ENCODE measurements at regions not wholly inside any gene's neighbourhood (a gene's known extent, or its start where the extent isn't known, plus 50 kb on each side); places are given as distances from the start of the nearest gene placed in this dataset.
"Not testable (repeated sequence)": the region's sequence is repeated elsewhere in the genome, so short reads cannot be mapped to it uniquely, and the experiment has no call there.

- H3K9me3 ChIP-seq (ENCODE audit: control insufficient read depth in 1 of 2, low read length in 2 of 2), result no peaks in the 10 kb centered on the region
- intact Hi-C loops (cut with micrococcal nuclease), result no loop called here
- no peaks in the 10 kb centered on the region for H3K27me3 ChIP-seq (ENCODE audit: insufficient read depth, low read length)
- POLR2A ChIA-PET (ENCODE audit: partially characterized antibody), result no interaction called here
- no peak overlapping the region for H3K27ac ChIP-seq (ENCODE audit: low read depth, low read length)
- no peaks in the 10 kb centered on the region for H3K36me3 ChIP-seq (ENCODE audit: insufficient read depth, low read length)
- no peaks in the 10 kb centered on the region for H3K36me3 Mint-ChIP-seq
- no peak overlapping the region for H3K27ac Mint-ChIP-seq
- H3K4me1 ChIP-seq (ENCODE audit: insufficient read depth, low read length), result no peaks in the 10 kb centered on the region
- peaks cover 0 to 12% (median 5%) of the 10 kb centered on the region in 8 donors for H3K9me3 Mint-ChIP-seq
- CTCF ChIA-PET (ENCODE audit: partially characterized antibody), result no interaction called here
- H3K27me3 Mint-ChIP-seq, result peaks cover 0 to 4% of the 10 kb centered on the region in 2 donors
- no peak overlapping the region for H3K4me3 Mint-ChIP-seq
- H3K4me3 ChIP-seq (ENCODE audit: low read length in 2 of 2), result no peak overlapping the region
- no peaks in the 10 kb centered on the region for H3K4me1 Mint-ChIP-seq
- no peak for DNase-seq
These were observed 342.6 kb upstream of the PKN2 start for GRCh38 chr1:88341447-88341846.

- H3K27me3 Mint-ChIP-seq; H3K27me3 ChIP-seq (ENCODE audit: insufficient read depth, low read length); H3K27ac Mint-ChIP-seq; H3K4me1 Mint-ChIP-seq; H3K36me3 ChIP-seq (ENCODE audit: insufficient read depth, low read length); H3K4me3 ChIP-seq (ENCODE audit: low read length in 2 of 2); intact Hi-C loops (cut with micrococcal nuclease); H3K9me3 ChIP-seq (ENCODE audit: control insufficient read depth in 1 of 2, low read length in 2 of 2); H3K4me1 ChIP-seq (ENCODE audit: insufficient read depth, low read length); H3K36me3 Mint-ChIP-seq; POLR2A ChIA-PET (ENCODE audit: partially characterized antibody); H3K27ac ChIP-seq (ENCODE audit: low read depth, low read length); CTCF ChIA-PET (ENCODE audit: partially characterized antibody); H3K4me3 Mint-ChIP-seq: not testable (repeated sequence)
- DNase-seq, result peak in 1 of 5 donors; percentile 37
- H3K9me3 Mint-ChIP-seq, result peaks cover 0 to 12% (median 5%) of the 10 kb centered on the region in 8 donors
These were observed 342.0 kb upstream of the PKN2 start for GRCh38 chr1:88342081-88342480.

GRCh38 chr1:88350648-88351047, 333.4 kb upstream of the PKN2 start:
- no peaks in the 10 kb centered on the region for H3K27me3 Mint-ChIP-seq
- Histone ChIP-seq H3K9me3 (ENCODE audit: control insufficient read depth in 1 of 2, low read length in 2 of 2) (no peaks in the 10 kb centered on the region), H3K36me3 (ENCODE audit: insufficient read depth, low read length) (no peaks in the 10 kb centered on the region), H3K4me3 (ENCODE audit: low read length in 2 of 2) (no peak overlapping the region), H3K27ac (ENCODE audit: low read depth, low read length) (no peak overlapping the region), H3K27me3 (ENCODE audit: insufficient read depth, low read length) (no peaks in the 10 kb centered on the region), H3K4me1 (ENCODE audit: insufficient read depth, low read length) (no peaks in the 10 kb centered on the region)
- no peak overlapping the region for H3K4me3 Mint-ChIP-seq
- CTCF ChIA-PET (ENCODE audit: partially characterized antibody), result no interaction called here
- DNase-seq, result no peak
- intact Hi-C loops (cut with micrococcal nuclease), result no loop called here
- H3K4me1 Mint-ChIP-seq, result no peaks in the 10 kb centered on the region
- POLR2A ChIA-PET (ENCODE audit: partially characterized antibody), result no interaction called here
- H3K9me3 Mint-ChIP-seq, result no peaks in the 10 kb centered on the region
- no peaks in the 10 kb centered on the region for H3K36me3 Mint-ChIP-seq
- H3K27ac Mint-ChIP-seq, result no peak overlapping the region

GRCh38 chr1:88351960-88352359, 332.1 kb upstream of the PKN2 start:
- H3K27me3 Mint-ChIP-seq, result no peaks in the 10 kb centered on the region
- H3K27ac Mint-ChIP-seq, result no peak overlapping the region
- H3K36me3 Mint-ChIP-seq, result no peaks in the 10 kb centered on the region
- no peaks in the 10 kb centered on the region for H3K27me3 ChIP-seq (ENCODE audit: insufficient read depth, low read length)
- H3K27ac ChIP-seq (ENCODE audit: low read depth, low read length), result no peak overlapping the region
- DNase-seq, result no peak
- intact Hi-C loops (cut with micrococcal nuclease), result no loop called here
- H3K4me1 ChIP-seq (ENCODE audit: insufficient read depth, low read length), result no peaks in the 10 kb centered on the region
- CTCF ChIA-PET (ENCODE audit: partially characterized antibody), result no interaction called here
- POLR2A ChIA-PET (ENCODE audit: partially characterized antibody), result no interaction called here
- H3K9me3 ChIP-seq (ENCODE audit: control insufficient read depth in 1 of 2, low read length in 2 of 2), result no peaks in the 10 kb centered on the region
- H3K4me1 Mint-ChIP-seq, result no peaks in the 10 kb centered on the region
- H3K36me3 ChIP-seq (ENCODE audit: insufficient read depth, low read length), result no peaks in the 10 kb centered on the region
- H3K4me3 Mint-ChIP-seq, result peak overlapping the region in 1 of 8 donors; percentile 7
- H3K9me3 Mint-ChIP-seq, result no peaks in the 10 kb centered on the region
- H3K4me3 ChIP-seq (ENCODE audit: low read length in 2 of 2), result no peak overlapping the region

- H3K27me3 ChIP-seq (ENCODE audit: insufficient read depth, low read length), result no peaks in the 10 kb centered on the region
- H3K4me1 ChIP-seq (ENCODE audit: insufficient read depth, low read length), result no peaks in the 10 kb centered on the region
- no peak overlapping the region for H3K4me3 Mint-ChIP-seq
- no peak overlapping the region for H3K27ac ChIP-seq (ENCODE audit: low read depth, low read length)
- no peak for DNase-seq
- ChIA-PET CTCF (ENCODE audit: partially characterized antibody) (no interaction called here), POLR2A (ENCODE audit: partially characterized antibody) (no interaction called here)
- H3K36me3 Mint-ChIP-seq, result no peaks in the 10 kb centered on the region
- H3K9me3 Mint-ChIP-seq, result no peaks in the 10 kb centered on the region
- H3K9me3 ChIP-seq (ENCODE audit: control insufficient read depth in 1 of 2, low read length in 2 of 2), result no peaks in the 10 kb centered on the region
- intact Hi-C loops (cut with micrococcal nuclease), result no loop called here
- no peak overlapping the region for H3K27ac Mint-ChIP-seq
- no peaks in the 10 kb centered on the region for H3K36me3 ChIP-seq (ENCODE audit: insufficient read depth, low read length)
- no peaks in the 10 kb centered on the region for H3K27me3 Mint-ChIP-seq
- H3K4me1 Mint-ChIP-seq, result no peaks in the 10 kb centered on the region
- H3K4me3 ChIP-seq (ENCODE audit: low read length in 2 of 2), result no peak overlapping the region
These were observed 329.8 kb upstream of the PKN2 start for GRCh38 chr1:88354256-88354655.

- H3K27ac ChIP-seq (ENCODE audit: low read depth, low read length), result no peak overlapping the region
- Mint-ChIP-seq H3K27ac (no peak overlapping the region), H3K4me1 (no peaks in the 10 kb centered on the region), H3K36me3 (no peaks in the 10 kb centered on the region), H3K9me3 (no peaks in the 10 kb centered on the region), H3K4me3 (no peak overlapping the region), H3K27me3 (no peaks in the 10 kb centered on the region)
- no peak for DNase-seq
- ChIA-PET CTCF (ENCODE audit: partially characterized antibody) (no interaction called here), POLR2A (ENCODE audit: partially characterized antibody) (no interaction called here)
- H3K36me3 ChIP-seq (ENCODE audit: insufficient read depth, low read length), result no peaks in the 10 kb centered on the region
- no peaks in the 10 kb centered on the region for H3K4me1 ChIP-seq (ENCODE audit: insufficient read depth, low read length)
- H3K9me3 ChIP-seq (ENCODE audit: control insufficient read depth in 1 of 2, low read length in 2 of 2), result no peaks in the 10 kb centered on the region
- no peak overlapping the region for H3K4me3 ChIP-seq (ENCODE audit: low read length in 2 of 2)
- H3K27me3 ChIP-seq (ENCODE audit: insufficient read depth, low read length), result no peaks in the 10 kb centered on the region
- intact Hi-C loops (cut with micrococcal nuclease), result no loop called here
These were observed 326.3 kb upstream of the PKN2 start for GRCh38 chr1:88357729-88358128.

- no peaks in the 10 kb centered on the region for H3K27me3 ChIP-seq (ENCODE audit: insufficient read depth, low read length)
- no peaks in the 10 kb centered on the region for H3K36me3 ChIP-seq (ENCODE audit: insufficient read depth, low read length)
- Mint-ChIP-seq H3K9me3 (no peaks in the 10 kb centered on the region), H3K4me1 (no peaks in the 10 kb centered on the region), H3K36me3 (no peaks in the 10 kb centered on the region), H3K27me3 (no peaks in the 10 kb centered on the region), H3K27ac (no peak overlapping the region), H3K4me3 (no peak overlapping the region)
- no peak overlapping the region for H3K4me3 ChIP-seq (ENCODE audit: low read length in 2 of 2)
- CTCF ChIA-PET (ENCODE audit: partially characterized antibody), result no interaction called here
- no peaks in the 10 kb centered on the region for H3K4me1 ChIP-seq (ENCODE audit: insufficient read depth, low read length)
- H3K27ac ChIP-seq (ENCODE audit: low read depth, low read length), result no peak overlapping the region
- intact Hi-C loops (cut with micrococcal nuclease), result no loop called here
- DNase-seq, result no peak
- POLR2A ChIA-PET (ENCODE audit: partially characterized antibody), result interaction anchor here (0.6 kb wide), 1 partner anchor 374 kb away, joined by 3 read pairs; no protein-coding TSS in a partner anchor
- no peaks in the 10 kb centered on the region for H3K9me3 ChIP-seq (ENCODE audit: control insufficient read depth in 1 of 2, low read length in 2 of 2)
These were observed 312.5 kb upstream of the PKN2 start for GRCh38 chr1:88371436-88372023.

GRCh38 chr1:88375977-88376376, 308.1 kb upstream of the PKN2 start:
- Histone ChIP-seq H3K27me3 (ENCODE audit: insufficient read depth, low read length) (no peaks in the 10 kb centered on the region), H3K9me3 (ENCODE audit: control insufficient read depth in 1 of 2, low read length in 2 of 2) (no peaks in the 10 kb centered on the region), H3K36me3 (ENCODE audit: insufficient read depth, low read length) (no peaks in the 10 kb centered on the region), H3K4me1 (ENCODE audit: insufficient read depth, low read length) (no peaks in the 10 kb centered on the region), H3K27ac (ENCODE audit: low read depth, low read length) (no peak overlapping the region), H3K4me3 (ENCODE audit: low read length in 2 of 2) (no peak overlapping the region)
- Mint-ChIP-seq H3K9me3 (no peaks in the 10 kb centered on the region), H3K4me3 (no peak overlapping the region), H3K27me3 (peaks cover 0 to 3% of the 10 kb centered on the region in 2 donors), H3K36me3 (no peaks in the 10 kb centered on the region), H3K4me1 (no peaks in the 10 kb centered on the region), H3K27ac (no peak overlapping the region)
- DNase-seq, result no peak
- intact Hi-C loops (cut with micrococcal nuclease), result no loop called here
- POLR2A ChIA-PET (ENCODE audit: partially characterized antibody), result no interaction called here
- CTCF ChIA-PET (ENCODE audit: partially characterized antibody), result no interaction called here

All from CD4-positive, alpha-beta memory T cell (primary cell).